NCI-H510A (cell line): ENCODE measurements at regions not wholly inside any gene's neighbourhood (a gene's known extent, or its start where the extent isn't known, plus 50 kb on each side); places are given as distances from the start of the nearest gene placed in this dataset.
"Not testable (repeated sequence)": the region's sequence is repeated elsewhere in the genome, so short reads cannot be mapped to it uniquely, and the experiment has no call there.

Source experiments
- DNase-seq: peaks from one replicate; lab custom pipeline; 2025; lab: John Stamatoyannopoulos, UW

GRCh38 chr6:55058682-55059081 lies 115.6 kb upstream of the HCRTR2 start:
- no peak for DNase-seq

DNA sequence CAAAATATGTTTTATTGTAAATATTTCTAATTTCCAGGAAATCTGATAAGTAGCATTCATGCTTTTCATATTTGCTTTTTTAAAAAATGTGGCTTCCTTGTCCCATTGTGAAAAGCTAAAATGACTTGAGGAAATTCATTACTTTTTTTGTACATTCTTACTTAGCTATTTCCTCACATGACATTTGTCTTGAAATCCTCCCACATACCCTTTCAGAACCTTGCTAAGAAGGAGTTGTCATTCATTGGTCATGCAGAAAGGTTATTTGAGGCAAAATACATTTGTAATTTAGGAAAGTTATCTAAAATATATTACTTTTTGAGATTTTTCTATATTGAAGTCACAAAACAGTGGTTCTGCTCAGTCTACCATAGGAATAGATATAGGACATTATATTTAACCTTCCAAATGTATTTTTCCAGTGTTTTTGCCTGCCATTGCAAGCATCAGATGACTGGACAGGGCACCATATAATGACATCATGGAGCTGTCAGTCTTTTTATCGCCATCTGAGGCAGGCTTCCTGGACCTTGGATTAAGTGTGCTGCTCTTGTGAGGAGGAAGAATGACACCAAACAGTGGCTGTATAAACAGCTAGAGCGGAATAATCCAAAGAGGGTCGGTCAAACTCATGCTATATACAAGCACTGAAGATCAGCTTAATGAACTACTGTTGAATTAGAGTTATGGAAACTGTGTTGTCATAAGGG lies 109.4 kb upstream of the HCRTR2 start:
- DNase-seq = no peak

- DNase-seq = peak; percentile 12
Observed at GRCh38 chr6:55069132-55069781, 105.1 kb upstream of the HCRTR2 start.

GRCh38 chr6:55082021-55082420 lies 92.3 kb upstream of the HCRTR2 start:
- DNase-seq = no peak

DNA sequence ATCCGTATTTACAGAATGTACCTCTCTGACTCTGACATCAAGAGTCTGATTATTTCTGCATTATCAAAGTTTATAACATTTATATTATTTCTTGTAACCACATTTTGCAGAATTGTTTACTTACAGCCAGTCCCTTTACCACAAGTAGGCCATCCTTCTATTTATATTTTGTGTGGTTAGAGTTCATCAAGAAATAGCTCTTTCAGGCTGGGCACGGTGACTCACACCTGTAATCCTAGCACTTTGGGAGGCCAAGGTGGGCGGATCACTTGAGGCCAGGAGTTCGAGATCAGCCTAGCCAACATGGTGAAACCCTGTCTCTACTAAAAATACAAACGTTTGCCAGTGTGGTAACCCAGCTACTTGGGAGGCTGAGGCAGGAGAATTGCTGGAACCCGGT lies 86.3 kb upstream of the HCRTR2 start:
- not testable (repeated sequence) for DNase-seq

DNA sequence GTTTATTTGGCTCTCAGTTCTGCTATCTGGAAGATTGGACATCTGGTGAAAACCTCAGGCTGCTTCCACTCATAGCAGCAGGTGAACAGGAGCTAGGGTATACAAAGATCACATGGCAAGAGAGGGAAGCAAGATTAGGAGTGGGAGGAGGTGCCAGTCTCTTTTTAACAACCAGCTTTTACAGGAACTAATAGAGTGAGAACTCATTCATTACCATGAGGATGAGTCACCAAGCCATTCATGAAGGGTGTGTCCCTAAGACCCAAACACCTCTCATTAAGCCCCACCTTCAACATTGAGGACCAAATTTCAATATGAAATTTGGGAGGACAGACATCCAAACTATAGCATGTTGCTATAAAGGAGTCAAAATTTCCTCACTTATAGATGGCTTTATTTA lies 85.4 kb upstream of the HCRTR2 start:
- no peak for DNase-seq

DNA sequence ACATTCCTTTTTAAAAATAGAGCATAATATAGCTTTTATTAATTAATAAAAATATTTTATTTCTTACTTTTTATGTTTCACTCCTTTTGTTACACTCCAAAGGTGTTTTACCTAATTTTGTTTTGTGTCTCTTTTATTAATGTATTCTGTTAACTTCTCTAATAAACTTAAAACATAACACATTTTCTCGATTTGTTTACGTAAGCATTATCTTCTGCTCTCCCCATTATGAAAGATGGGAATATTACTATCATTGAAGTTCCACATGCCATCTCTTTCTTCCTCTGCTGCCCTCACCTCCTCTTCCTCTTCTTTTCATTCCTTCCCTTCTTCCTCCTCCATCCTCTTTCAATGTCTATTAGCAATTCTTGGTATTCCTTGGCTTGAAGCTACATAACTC lies 85.0 kb upstream of the HCRTR2 start:
- no peak for DNase-seq

DNA sequence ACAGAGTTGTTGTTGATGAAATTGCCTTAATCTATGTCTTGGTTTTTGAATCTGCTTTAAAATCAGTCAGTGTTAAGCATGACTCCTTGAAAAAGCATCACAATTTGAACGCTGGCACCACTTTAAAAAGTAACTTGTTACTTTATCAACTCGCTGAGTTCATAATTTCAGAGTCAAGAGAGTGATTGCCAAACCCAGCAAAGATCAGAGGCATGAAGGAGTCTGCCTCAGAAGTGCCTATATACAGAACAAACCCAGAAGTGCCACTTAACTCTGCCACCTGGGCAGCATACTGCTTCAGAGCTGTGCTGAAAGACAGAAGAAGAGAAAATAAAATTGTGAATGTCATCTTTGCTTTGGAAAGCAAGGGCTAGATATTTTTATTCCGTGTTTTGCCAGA lies 73.6 kb upstream of the HCRTR2 start:
- peak; percentile 50 for DNase-seq

DNA sequence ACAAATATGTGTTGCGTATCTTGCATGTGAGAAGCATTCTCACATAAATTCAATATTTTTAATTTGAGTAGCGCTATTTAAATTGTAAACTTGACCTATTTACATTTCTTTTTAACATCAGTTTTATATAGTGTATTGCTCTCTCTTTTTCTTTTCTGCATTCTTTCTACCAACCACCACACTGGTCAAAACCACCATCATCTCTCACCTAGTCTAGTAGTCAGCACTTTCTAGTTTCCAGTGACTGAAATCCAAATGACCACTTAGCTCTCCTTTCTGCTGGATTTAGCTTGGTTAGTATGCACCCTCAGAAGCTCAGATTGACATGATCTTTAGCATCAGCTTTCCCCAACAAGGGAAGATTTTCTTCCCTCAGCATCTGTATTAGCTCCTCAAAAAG lies 73.2 kb upstream of the HCRTR2 start:
- no peak for DNase-seq

DNA sequence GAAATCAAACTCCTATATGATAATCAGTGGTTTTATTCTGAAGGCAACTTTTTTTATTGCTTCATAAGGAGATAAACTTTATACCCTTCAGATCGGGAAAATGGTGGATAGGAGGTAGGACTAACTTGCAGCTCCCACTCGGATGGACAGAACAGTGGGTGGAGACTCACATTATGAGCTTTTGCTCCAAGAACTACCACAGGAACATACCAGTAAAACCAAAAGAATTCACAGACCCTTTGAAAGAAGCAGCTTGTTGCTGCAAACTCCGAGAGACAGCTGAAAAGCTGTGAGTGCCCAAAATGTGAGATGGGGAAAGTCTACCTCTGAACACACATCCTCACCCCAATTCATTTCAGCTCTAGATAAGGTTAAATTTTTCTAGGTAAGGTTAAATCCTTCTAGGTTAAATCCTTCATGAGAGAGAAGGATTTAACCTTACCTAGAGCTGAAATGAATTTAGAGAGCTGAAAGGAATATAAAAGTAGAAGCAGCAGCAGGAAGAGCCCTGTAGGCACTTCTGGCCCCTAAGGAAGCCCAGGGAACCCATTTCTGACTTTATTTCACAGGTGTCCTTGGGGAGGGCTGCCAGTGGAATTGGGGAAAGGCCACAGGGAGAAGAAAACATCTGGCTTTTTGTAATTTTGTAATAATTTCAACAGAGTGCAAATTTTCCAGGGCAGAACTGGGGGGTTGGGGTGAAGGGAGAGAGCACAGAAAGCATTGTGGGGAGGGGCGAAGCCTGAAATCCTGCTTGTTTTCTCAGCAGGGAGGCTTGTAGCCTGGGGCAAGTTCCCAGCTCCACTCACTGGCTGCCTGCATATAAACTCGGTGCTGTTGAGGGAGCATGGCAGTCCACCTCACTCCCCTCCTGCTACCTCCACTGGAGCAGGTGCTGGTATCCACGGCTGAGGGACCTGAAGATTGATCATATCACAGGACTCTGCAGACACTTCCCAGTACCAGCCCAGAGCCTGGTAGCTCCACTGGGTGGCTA lies 65.9 kb upstream of the HCRTR2 start:
- DNase-seq = no peak

- DNase-seq = no peak
Observed at GRCh38 chr6:55117267-55117666, 57.0 kb upstream of the HCRTR2 start.

- DNase-seq = not testable (repeated sequence)
Observed at GRCh38 chr6:55124241-55124640, 50.1 kb upstream of the HCRTR2 start.
